ENCODE measurements at regions not wholly inside any gene's neighbourhood (a gene's known extent, or its start where the extent isn't known, plus 50 kb on each side); places are given as distances from the start of the nearest gene placed in this dataset.

DNA sequence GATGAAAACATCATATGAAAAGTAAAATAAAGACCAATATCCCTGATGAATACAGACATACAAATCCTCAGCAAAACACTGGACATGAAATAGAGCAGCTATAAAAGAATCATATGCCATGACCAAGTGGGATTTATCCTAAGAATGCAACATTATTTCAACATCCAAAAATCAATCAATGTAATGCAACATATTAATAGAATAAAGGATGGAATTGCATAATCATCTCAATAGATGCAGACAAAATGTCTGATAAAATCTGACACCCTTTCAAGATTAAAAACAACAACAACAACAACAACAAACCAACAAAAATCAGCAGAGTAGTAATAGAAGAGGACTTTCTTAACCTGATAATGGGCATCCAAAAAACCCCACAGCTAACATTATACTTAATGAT lies 63.8 kb upstream of the IL1R1 start:
- no peak for DNase-seq (ENCODE audit: low read depth)

DNA sequence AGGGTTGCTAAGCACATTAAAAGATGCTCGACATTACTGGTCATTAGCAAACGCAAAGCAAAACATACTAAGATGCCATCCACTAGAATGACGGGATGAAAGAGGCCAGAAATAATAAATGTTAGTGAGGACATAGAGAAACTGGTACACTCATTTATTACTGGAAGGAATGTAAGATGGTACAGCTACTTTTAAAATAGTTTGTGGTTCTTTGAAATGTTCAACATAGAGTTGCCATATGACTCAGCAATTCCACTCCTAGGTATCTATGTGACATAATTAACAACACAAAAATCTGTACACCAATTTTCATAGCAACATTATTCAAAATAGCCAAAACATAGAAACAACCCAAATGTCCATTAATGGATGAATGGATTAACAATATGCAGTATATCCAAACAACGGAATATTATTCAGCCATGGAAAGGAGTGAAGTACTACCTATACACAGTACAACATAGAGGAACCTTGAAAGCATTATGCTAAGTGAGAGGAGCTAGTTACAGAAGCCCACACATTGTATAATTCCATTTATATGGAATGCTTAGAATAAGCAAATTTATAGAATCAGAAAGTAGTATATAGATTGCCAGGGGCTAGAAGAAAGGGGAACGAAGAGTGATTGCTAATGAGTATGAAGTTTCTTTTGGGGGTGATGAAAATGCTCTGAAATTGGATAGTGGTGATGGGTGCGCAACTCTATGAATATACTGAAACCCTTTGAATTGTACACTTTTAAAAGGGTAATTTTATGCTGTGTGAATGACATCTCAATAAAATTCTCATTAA lies 61.9 kb upstream of the IL1R1 start:
- DNase-seq (ENCODE audit: low read depth): no peak

DNA sequence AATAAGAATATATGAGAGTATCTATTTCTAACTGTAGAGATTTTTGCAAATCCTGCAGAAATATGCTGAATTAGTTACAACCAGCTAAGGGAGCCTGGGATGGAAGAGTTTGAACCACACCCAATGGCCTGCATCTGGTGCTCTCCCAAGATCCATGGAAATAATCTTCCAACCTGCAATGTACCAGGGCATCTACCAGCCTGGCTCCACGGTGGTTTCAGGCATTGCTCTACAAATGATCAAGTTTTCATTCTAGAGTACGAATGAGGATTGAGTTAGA lies 61.4 kb upstream of the IL1R1 start:
- DNase-seq (ENCODE audit: low read depth): no peak

DNA sequence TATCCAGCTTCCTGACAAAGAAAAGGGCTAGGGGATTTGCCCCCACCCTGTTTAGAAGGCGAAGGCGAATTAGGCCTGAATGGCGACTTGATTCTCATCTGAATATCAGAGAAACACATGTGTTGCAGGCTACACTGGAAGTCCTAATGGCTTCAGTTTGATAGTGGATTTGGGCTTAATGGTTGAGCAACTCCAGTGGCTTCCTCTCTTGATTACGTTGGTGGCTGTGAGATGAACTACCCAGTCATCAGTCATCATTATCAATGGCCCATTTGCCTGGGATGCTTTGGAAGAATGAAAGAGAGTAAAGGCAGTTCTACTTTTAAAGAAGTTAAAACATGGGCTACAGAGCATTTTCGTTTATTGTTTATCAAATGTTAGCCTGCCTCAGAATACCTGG lies 60.9 kb upstream of the IL1R1 start:
- DNase-seq (ENCODE audit: low read depth): no peak

DNA sequence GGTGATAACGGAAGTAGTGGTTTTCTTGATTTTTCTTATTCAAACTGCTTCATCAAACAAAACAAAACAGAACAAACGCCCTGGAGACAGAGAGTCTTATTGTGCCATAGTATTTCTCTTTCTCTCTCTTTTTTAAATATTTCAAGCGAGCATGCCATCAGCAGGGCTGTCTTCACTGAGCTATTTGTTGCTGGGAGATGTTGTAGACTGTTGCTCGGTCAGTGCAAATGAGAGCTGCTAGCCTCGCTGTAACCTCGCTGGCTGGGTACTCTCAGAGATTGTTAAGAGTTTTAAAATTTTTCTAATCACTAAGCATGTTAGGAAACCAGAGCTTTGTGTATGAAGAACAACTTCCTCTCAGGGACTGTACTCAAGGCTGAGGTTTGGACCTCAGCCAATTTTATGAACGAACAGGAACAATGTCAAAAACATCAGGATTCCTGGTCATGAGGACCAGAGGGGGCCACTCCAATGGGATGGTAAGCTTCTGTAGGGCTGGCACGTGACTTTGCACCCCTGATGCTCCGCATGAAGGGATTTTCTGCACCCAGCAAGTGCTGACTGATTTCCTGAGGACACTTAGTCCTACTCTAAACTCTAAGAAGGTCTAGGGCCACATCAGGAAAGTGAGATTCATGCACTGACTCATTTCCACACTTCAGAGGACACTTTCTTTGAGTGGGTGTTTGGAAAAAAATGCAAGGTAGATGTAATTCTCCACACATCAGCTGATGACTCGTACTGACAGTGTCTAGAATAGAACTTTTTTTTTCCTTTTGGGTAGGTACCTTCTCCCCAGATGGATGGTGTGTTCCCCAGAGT lies 59.8 kb upstream of the IL1R1 start:
- peak; percentile 81 for DNase-seq (ENCODE audit: low read depth)

DNA sequence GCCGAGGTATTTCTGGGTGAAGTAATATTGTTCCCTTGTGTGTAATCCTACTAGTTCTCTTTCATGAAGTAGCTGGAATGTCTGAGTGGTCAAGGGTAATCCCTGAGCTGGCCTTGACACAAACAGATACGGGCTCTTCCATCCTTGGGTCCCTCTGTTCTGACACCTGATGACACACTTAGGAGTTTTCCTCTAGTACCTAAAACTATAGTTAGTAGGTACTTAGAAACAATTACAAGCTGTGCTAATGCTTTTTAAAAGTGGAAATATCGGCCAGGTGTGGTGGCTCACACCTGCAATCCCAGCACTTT lies 59.2 kb upstream of the IL1R1 start:
- no peak for DNase-seq (ENCODE audit: low read depth)

DNA sequence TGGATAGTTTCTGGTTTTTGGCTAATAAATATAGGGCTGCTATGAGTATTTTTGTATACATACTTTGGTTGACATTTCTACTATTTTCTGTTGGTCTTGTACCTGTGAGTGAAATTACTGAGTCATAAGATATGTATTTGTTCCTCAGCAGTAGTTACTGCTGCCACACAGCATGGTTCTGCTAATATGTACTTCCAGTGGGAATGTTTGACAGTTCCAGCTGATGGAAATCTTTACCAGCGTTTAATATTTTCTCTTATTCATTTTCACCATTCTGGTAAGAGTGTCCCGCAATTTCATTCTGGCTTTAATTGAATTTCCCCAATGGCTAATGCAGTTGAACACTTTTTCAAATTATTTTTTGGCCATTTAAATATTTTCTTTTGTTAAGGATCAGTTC lies 57.9 kb upstream of the IL1R1 start:
- DNase-seq (ENCODE audit: low read depth): no peak

DNA sequence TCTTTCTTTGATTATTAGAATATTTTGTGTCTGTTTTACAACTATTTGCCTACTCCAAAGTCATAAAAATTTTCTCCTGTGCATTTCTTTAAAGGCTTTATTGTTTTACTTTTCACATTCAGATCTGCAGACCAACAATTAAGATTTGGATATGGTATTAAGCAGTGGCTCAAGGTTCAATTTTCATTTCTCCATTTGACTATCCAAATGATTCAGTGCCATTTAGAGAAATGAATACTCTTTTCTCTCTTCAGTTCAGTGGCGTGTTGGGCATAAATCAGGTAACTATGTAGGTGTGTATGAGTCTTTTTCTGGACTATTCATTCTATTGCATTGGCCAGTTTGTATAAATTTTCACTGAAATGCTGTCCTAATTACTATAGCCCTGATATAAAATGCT lies 57.3 kb upstream of the IL1R1 start:
- no peak for DNase-seq (ENCODE audit: low read depth)

DNA sequence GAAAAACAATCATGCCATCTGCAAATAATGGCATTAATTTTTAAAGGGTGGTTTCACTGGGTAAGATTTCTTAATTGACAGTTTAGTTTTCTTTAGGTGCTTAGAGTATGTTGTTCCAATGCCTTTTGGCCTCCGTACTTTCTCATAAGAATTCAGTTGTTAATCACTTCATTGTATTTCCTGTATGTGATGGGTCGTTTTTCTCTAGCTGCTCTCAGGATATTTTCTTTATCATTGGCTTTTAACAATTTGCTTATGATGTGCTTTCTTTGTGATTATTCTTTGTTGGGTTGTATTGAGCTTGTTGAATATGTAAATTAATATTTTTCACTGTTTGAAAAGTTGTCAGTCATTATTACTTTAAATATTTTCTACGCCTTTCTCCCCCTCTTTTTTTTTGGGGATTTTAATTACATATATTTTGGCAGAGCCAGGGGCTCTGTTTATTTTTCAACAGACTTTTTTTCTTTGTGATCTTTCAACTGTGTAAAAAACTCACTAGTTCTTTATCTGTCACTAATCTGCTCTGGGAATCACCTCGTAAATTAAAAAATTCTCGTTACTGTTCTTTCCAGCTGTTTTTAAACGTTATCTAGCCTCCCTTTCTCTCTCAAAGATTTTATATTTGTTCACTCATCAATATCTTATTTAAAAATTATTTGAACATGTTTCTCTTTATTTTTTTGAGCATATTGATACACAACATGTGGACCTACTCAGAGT lies 56.2 kb upstream of the IL1R1 start:
- no peak for DNase-seq (ENCODE audit: low read depth)

DNA sequence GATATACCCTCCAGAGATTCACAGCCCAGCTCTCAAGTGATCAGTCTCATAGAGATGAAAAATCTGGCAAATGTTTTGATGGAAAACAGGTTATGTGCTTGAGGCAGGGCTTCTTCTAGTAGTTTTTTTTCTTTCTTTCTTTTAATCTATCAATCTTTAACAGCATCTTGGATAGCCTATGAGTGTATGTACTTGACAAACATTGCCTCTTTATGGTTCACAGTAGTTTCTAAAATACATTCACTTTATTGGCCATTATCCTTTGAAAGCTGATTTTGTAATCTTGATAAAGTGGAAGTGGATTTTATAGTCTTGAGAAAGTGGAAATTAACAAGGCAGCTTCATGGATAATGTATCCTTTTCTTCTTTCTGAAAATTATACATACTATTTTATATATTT lies 51.4 kb upstream of the IL1R1 start:
- DNase-seq (ENCODE audit: low read depth): no peak

DNA sequence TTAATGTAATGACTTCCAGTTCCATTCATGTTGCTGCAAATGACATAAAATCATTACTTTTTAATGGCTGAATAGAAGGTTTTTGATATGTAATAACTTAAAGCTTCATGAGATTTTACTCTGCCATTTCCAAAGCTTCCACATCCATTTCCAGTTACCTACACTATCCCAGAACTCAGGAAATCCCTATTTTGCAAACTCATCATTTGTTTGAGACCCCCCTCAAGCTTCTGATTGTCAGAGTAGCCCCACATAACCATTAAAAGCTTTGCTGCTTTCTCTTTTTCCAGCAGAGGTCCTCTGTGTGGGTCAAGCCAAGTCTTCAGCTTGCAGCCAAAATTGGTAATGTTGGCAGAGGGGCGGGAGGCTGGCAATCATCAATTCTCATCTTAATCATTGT lies 50.6 kb upstream of the IL1R1 start:
- DNase-seq (ENCODE audit: low read depth): no peak

DNA sequence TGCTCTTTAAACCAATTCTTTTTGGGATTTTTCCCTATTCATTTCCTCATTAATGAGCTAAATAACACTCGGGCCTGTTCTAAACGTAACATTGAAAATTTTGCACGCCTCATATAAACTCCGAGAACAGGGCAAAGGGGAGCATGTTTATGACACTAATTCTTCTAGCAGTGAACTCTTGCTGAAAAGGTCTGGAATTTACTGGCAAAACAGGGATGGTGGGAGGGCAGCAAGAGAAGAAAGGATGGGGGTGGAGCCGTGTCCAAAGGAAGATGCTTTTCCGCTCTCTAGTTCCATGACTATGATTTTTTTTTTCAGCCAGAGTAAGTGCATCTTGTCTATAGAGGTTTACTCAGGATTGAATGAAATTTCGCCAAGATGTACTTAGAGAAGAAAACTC lies 50.0 kb upstream of the IL1R1 start:
- DNase-seq (ENCODE audit: low read depth): no peak
